CD4-positive, alpha-beta T cell treated with Interleukin-4 for 4 hours (primary cell): ENCODE measurements at regions not wholly inside any gene's neighbourhood (a gene's known extent, or its start where the extent isn't known, plus 50 kb on each side); places are given as distances from the start of the nearest gene placed in this dataset.
"Not testable (repeated sequence)": the region's sequence is repeated elsewhere in the genome, so short reads cannot be mapped to it uniquely, and the experiment has no call there.

Experiments used
- DNase-seq: peaks from one replicate; pipeline ENCODE4 v3.0.0-alpha.2; 2020

DNA sequence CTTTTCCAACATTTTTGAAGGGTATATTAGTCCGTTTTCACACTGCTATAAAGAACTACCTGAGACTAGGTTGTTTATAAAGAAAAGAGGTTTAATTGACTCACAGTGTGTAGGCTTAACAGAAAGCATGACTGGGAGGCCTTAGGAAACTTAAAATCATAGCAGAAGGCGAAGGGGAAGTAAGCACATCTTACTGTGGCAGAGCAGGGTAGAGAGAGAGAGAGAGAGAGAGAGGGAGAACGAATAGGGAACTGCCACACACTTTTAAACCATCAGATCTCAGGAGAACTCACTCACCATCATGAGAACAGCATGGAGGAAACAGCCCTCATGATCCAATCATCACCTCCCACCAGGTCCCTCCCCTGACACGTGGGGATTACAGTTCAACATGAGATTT is 420.3 kb downstream of the SOCS6 start:
- no peak for DNase-seq

DNA sequence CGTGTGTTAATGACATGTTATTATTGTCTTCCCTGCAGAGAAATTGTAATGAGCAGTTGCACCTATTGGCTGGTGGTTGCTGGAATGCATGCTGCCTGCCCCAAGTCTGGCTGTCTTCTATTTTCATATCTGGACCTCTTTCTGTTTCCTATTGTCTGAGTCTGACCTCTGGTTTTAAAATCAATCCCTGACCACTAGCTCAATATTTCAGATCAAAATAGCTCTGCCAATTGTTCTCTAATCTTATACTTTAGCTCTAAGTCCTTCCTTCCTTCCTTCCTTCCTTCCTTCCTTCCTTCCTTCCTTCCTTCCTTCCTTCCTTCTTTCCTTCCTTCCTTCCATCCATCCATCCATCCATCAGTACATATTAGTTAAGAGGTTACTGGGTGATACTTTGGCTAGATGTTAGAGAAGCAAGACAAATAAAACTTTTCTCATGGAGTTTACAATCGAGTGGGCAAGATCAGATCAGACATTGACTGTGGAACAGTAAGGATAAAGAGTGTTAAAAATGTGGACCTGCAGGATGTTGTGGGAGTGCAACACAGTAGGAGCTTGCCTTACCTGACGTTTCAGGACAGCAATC is 417.1 kb downstream of the SOCS6 start:
- DNase-seq: no peak

GRCh38 chr18:70700496-70700895 is 411.7 kb downstream of the SOCS6 start:
- DNase-seq: no peak

GRCh38 chr18:70698574-70698973 is 409.7 kb downstream of the SOCS6 start:
- DNase-seq: no peak

- DNase-seq: no peak
Observed at GRCh38 chr18:70693246-70693645, 404.4 kb downstream of the SOCS6 start.

- DNase-seq: not testable (repeated sequence)
Observed at GRCh38 chr18:70689765-70690164, 400.9 kb downstream of the SOCS6 start.

GRCh38 chr18:70688286-70688685 is 399.4 kb downstream of the SOCS6 start:
- DNase-seq: no peak

DNA sequence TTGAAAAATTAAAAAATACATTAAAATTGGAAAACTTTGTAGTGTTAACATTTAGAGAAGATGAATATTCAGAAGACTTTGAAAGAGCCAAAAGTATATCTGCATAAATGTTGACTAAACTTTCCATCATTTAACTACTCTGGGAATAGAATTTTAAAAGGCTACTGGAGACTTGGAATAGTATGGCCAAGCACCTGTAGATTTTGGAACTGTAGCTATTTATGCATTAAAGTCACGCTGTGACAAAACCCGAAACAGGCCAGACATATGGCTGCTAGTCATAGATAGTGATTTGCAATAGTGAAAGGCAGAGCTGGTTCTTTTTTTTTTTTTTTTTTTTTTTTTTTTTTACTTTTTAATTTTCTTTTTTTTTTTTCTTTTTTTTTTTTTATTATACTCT is 396.0 kb downstream of the SOCS6 start:
- DNase-seq: no peak

- DNase-seq: peak; percentile 62
Observed at GRCh38 chr18:70683263-70683662, 394.4 kb downstream of the SOCS6 start.

DNA sequence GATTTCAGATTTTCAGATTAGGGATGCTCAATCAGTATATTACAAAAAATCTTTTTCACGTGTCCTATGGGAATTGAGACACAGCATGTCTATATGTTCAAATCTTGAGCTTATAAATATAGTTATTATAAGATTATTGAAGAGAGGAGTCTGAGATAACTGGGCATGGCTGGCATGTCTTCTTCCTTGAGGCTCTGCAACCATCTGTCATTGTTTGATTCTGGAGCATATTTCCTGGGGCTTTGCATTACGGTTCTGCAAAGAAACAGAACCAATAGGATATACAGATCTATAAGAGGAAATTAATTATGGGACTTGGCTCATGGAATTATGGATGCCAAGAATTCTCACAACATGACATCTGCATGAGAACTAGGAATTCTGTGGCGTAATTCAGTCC is 386.1 kb downstream of the SOCS6 start:
- DNase-seq: no peak

GRCh38 chr18:70673831-70674230 is 385.0 kb downstream of the SOCS6 start:
- no peak for DNase-seq

DNA sequence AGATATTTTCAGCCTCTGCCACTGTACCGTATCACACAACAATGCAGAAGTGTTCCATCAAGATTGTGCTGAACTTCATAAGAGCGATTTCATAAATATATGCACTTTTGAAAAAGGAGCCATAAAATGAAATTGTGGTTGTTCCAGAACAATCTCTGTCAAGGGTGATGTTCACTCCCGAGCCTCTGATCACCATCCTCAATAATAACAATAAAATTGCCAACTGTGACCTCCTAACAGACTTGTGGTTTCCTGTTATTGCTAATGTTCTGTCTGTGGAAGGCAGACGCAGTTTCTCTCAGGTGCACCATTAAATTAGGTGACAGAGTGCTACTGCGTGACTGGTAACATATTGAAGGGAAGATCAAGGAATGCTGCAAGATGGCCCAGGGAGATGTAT is 383.7 kb downstream of the SOCS6 start:
- DNase-seq: peak; percentile 86

DNA sequence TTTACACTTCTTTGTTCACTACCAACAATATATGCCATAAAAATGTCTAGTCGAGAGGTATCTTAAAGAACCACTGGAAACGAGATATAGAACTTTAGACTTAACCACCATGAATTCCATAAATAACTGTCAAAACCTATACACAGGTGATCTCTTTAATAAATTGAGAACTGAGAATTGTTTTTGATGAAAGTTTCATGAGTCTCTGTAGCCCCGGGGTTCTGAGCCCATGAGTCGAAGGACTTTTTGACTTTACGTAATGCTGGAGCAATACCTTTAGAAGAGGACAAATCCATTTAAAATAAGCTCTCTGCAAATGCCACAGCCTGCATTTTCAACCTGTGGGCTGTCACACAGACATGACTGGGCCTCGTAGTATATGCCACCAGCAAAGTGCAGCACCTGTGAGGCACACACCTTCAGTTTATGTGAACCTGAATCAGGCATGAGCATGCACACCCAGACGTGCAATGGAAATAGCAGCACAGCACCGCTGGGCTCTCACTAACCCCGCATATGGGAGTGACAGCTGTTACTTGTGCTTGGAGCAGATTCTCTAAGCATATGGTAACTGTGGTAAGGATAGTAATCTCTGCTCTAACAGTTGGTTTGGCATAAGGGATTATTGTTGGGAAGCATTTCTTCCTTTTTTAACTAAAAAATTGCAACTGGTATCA is 383.2 kb downstream of the SOCS6 start:
- DNase-seq: peak; percentile 54

GRCh38 chr18:70666936-70667335 is 378.1 kb downstream of the SOCS6 start:
- DNase-seq: no peak

GRCh38 chr18:70663141-70663540 is 374.3 kb downstream of the SOCS6 start:
- DNase-seq: peak; percentile 45

DNA sequence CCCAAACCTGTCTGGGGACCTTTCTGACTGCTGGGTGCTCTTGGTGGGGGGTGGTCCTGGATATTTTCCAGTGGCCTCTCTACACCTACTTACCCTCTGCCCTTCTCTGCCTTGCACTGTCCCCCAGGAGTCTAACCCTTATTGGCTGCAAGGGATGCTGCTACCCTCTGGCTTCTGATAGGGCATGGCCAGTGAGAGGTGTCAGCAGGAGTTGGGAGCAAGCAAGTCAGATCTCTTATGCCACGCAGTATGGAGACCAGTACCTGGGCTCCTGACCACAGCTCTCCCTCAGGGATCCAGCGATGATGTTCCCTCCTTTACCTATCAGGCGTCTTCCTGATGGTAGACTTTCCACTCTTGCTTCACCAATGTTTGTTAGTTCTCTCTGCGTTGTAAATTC is 373.7 kb downstream of the SOCS6 start:
- no peak for DNase-seq

GRCh38 chr18:70659036-70659925 is 370.4 kb downstream of the SOCS6 start:
- peak; percentile 73 for DNase-seq

- DNase-seq: no peak
Observed at GRCh38 chr18:70653671-70654070, 364.8 kb downstream of the SOCS6 start.

- no peak for DNase-seq
Observed at GRCh38 chr18:70650878-70651277, 362.0 kb downstream of the SOCS6 start.

DNA sequence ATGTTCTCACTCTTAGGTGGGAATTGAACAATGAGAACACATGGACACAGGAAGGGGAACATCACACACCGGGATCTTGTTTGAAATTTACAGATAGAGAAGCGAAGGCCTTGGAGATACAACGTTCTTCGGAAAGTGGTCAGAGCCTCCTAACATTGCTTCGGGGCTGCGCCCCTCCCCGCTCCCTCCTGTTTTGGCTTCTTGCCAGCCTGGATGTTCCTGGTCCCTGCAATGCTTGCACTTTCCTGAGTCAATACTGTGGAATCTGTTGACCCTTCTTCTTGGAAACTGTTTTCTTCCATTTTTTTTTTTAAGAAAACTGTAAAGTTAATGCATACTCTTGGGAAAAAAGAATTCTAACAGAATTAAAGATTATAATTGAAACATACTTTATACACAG is 360.8 kb downstream of the SOCS6 start:
- DNase-seq: no peak

GRCh38 chr18:70645971-70646370 is 357.1 kb downstream of the SOCS6 start:
- DNase-seq: no peak

GRCh38 chr18:70643812-70644211 is 355.0 kb downstream of the SOCS6 start:
- DNase-seq: no peak

DNA sequence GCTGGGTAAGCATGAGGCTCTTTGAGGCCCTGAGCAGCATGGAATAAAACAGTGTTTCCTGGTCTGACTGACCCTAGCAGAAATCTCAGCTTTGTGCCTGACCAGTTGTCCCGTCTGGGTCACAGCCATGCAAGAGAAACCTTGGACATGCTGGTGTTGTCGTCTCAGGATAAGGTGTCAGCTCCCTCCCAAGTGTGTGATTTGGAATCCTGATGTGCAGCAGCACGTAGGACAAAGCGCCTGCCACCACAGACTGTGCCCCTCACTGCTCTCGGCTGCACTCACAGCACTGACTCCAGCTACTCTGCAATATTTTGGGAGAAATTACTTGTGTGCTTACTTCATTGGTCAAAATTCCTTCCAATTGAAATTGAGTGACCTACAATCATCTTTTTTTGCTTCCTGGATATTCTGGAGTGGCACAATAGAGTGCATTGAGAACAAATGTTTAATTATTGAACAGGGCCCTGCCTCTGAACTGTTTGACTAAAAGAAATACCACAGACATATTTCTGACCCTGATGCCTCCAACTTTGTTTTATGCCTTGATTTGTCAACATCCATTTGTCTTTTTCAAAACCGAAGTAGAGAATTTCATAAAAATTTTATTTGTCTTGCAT is 352.4 kb downstream of the SOCS6 start:
- no peak for DNase-seq
